Panc1 (cell line): ENCODE measurements at regions not wholly inside any gene's neighbourhood (a gene's known extent, or its start where the extent isn't known, plus 50 kb on each side); places are given as distances from the start of the nearest gene placed in this dataset.

Source experiments
- ATAC-seq: fragments of 200-7000 bp; cut with Tn5 transposase; 2 replicates; pipeline ENCODE4 v1.9.1; 2020; ENCODE audit warnings: mild to moderate bottlenecking, moderate library complexity
- BruUV-seq: library from RNA; stranded (reverse); fragments of 400-500 nt; replicated peaks from 2 replicates; lab custom pipeline; 2021; lab: Mats Ljungman, UMichigan
- CTCF ChIA-PET: fragments of 300-600 bp; sonication (Branson Sonifier 250); formaldehyde crosslinking; loops from one replicate; lab custom pipeline; 2022; ENCODE audit warnings: antibody characterized with exemption; lab: Charles Lee
- POLR2A ChIA-PET: fragments of 300-600 bp; sonication (Branson Sonifier 250); formaldehyde crosslinking; loops from one replicate; lab custom pipeline; 2022; ENCODE audit warnings: antibody characterized with exemption; lab: Charles Lee
- DNase-seq: peaks from one replicate; pipeline ENCODE4 v3.0.0-alpha.2; 2010; ENCODE audit warnings: low read depth, low spot score
- H3K27ac ChIP-seq: 2 replicates; pipeline ENCODE4 v1.5.1; 2011; ENCODE audit warnings: mild to moderate bottlenecking, low read length, inconsistent platforms
- H3K27me3 ChIP-seq: fragments of 200-500 bp; sonication (Bioruptor generic); 2 replicates; pipeline ENCODE4 v1.6.0; 2014; ENCODE audit warnings: low read length, inconsistent platforms; ENCODE audit not compliant: control insufficient read depth, insufficient read depth
- H3K36me3 ChIP-seq: fragments of 200-500 bp; sonication (Bioruptor generic); 2 replicates; pipeline ENCODE4 v1.5.1; 2014; ENCODE audit warnings: inconsistent platforms, mild to moderate bottlenecking, low read length, moderate library complexity; ENCODE audit not compliant: control insufficient read depth, insufficient read depth
- H3K4me1 ChIP-seq: 2 replicates; pipeline ENCODE4 v1.5.1; 2011; ENCODE audit warnings: inconsistent platforms, mild to moderate bottlenecking, low read length, moderate library complexity; ENCODE audit not compliant: control insufficient read depth, insufficient read depth
- H3K4me3 ChIP-seq, 2 experiments: 2 replicates each; pipeline ENCODE4 v1.5.1; 2011 to 2012; ENCODE audit warnings: low read depth in 2 of 2, low read length in 2 of 2, mild to moderate bottlenecking in 2 of 2, inconsistent platforms in 1 of 2, moderate library complexity in 1 of 2
- H3K9me3 ChIP-seq: fragments of 200-500 bp; sonication (Bioruptor generic); 2 replicates; pipeline ENCODE4 v1.5.1; 2014; ENCODE audit warnings: low read depth, mild to moderate bottlenecking, inconsistent platforms, low read length, moderate library complexity; ENCODE audit not compliant: control insufficient read depth, insufficient read depth
- CTCF ChIP-seq: fragments of 450-650 bp; IDR thresholded peaks from 2 replicates; pipeline ENCODE4 v1.5.1; 2017; ENCODE audit warnings: mild to moderate bottlenecking
- POLR2AphosphoS5 ChIP-seq: IDR thresholded peaks from 2 replicates; pipeline ENCODE4 v1.6.1; 2012; ENCODE audit warnings: mild to moderate bottlenecking, low read depth, low read length, moderate library complexity
- REST ChIP-seq, 2 experiments: IDR thresholded peaks; 2 replicates each; pipeline ENCODE4 v1.6.1; 2011 to 2012; ENCODE audit warnings: low read depth in 2 of 2, control low read depth in 1 of 2, low read length in 1 of 2, mild to moderate bottlenecking in 1 of 2, moderate library complexity in 1 of 2; ENCODE audit not compliant: insufficient read depth in 1 of 2
- SIN3A ChIP-seq: IDR thresholded peaks from 2 replicates; pipeline ENCODE4 v1.6.1; 2012; ENCODE audit warnings: low read depth, mild to moderate bottlenecking, low read length, moderate library complexity, borderline replicate concordance; ENCODE audit not compliant: insufficient read depth
- TCF7L2 ChIP-seq: IDR thresholded peaks from 2 replicates; pipeline ENCODE4 v1.6.1; 2011; ENCODE audit warnings: mild to moderate bottlenecking, low read depth, low read length, inconsistent platforms
- in situ Hi-C: cut with HindIII; loops from 2 replicates; pipeline ENCODE4 v1.10.0; 2016; ENCODE audit warnings: low sequenced_read_pairs, low pct_unique_long_range_greater_than_20kb
- intact Hi-C: fragments of 100-400 bp; cut with micrococcal nuclease; formaldehyde crosslinking; loops from one replicate; pipeline ENCODE4 v1.10.0; 2022; ENCODE audit not compliant: unreplicated experiment

- Histone ChIP-seq H3K4me3 (no peak overlapping the region), H3K9me3 (no peaks in the 10 kb centered on the region), H3K27ac (no peak overlapping the region), H3K4me1 (no peaks in the 10 kb centered on the region), H3K27me3 (no peaks in the 10 kb centered on the region), H3K36me3 (no peaks in the 10 kb centered on the region)
- no peak for ATAC-seq
- ChIA-PET POLR2A (interaction anchor here (0.6 kb wide), 1 partner anchor 834 kb away, joined by 6 read pairs; no protein-coding TSS in a partner anchor), CTCF (no interaction called here)
- in situ Hi-C loops = no loop called here
- BruUV-seq = no TSS peak
- TF ChIP-seq TCF7L2 (no peak), REST (IDR thresholded peaks at IDR 0.05; ENCODE audit: insufficient read depth in 1 of 2, low read depth in 2 of 2, low read length in 1 of 2) (no peak), SIN3A (no peak), POLR2AphosphoS5 (no peak), CTCF (no peak)
- intact Hi-C loops = no loop called here
- no peak for DNase-seq
Measured at GRCh38 chr4:131344761-131345160, 1804.3 kb upstream of the PCDH10 start.

GRCh38 chr4:131347816-131348215 is 1801.3 kb upstream of the PCDH10 start:
- DNase-seq (no peak), ATAC-seq (no peak)
- H3K27me3 ChIP-seq = no peaks in the 10 kb centered on the region
- CTCF ChIA-PET = no interaction called here
- H3K4me1 ChIP-seq = no peaks in the 10 kb centered on the region
- intact Hi-C loops = no loop called here
- H3K4me3 ChIP-seq = no peak overlapping the region
- POLR2A ChIA-PET = no interaction called here
- no peaks in the 10 kb centered on the region for H3K36me3 ChIP-seq
- H3K27ac ChIP-seq = no peak overlapping the region
- in situ Hi-C loops = no loop called here
- TF ChIP-seq CTCF (no peak), POLR2AphosphoS5 (no peak), TCF7L2 (no peak), SIN3A (no peak), REST (IDR thresholded peaks at IDR 0.05; ENCODE audit: insufficient read depth in 1 of 2, low read depth in 2 of 2, low read length in 1 of 2) (no peak)
- H3K9me3 ChIP-seq = no peaks in the 10 kb centered on the region
- BruUV-seq = no TSS peak
